CD1c-positive myeloid dendritic cell (primary cell): ENCODE measurements at regions not wholly inside any gene's neighbourhood (a gene's known extent, or its start where the extent isn't known, plus 50 kb on each side); places are given as distances from the start of the nearest gene placed in this dataset.
"Not testable (repeated sequence)": the region's sequence is repeated elsewhere in the genome, so short reads cannot be mapped to it uniquely, and the experiment has no call there.

Experiments
- DNase-seq: peaks from one replicate; pipeline ENCODE4 v3.0.0-alpha.2; 2016; ENCODE audit errors: extremely low spot score

GRCh38 chr13:81562598-81562997, 1221.7 kb upstream of the SPRY2 start:
- DNase-seq: no peak

- no peak for DNase-seq
These were observed 1210.1 kb upstream of the SPRY2 start for GRCh38 chr13:81551036-81551435.

- not testable (repeated sequence) for DNase-seq
These were observed 1205.4 kb upstream of the SPRY2 start for GRCh38 chr13:81546294-81546693.

GRCh38 chr13:81540777-81541176, 1199.9 kb upstream of the SPRY2 start:
- no peak for DNase-seq

- no peak for DNase-seq
These were observed 1198.8 kb upstream of the SPRY2 start for GRCh38 chr13:81539643-81540150.

- peak; percentile 4 for DNase-seq
These were observed 1158.0 kb upstream of the SPRY2 start for GRCh38 chr13:81498969-81499368.

GRCh38 chr13:81493144-81493543, 1152.2 kb upstream of the SPRY2 start:
- DNase-seq: no peak

GRCh38 chr13:81492449-81492848, 1151.5 kb upstream of the SPRY2 start:
- no peak for DNase-seq

- DNase-seq: no peak
These were observed 1147.1 kb upstream of the SPRY2 start for GRCh38 chr13:81488021-81488420.

- DNase-seq: no peak
These were observed 1146.2 kb upstream of the SPRY2 start for GRCh38 chr13:81487151-81487550.

GRCh38 chr13:81480634-81481033, 1139.7 kb upstream of the SPRY2 start:
- DNase-seq: no peak

GRCh38 chr13:81473366-81473899, 1132.5 kb upstream of the SPRY2 start:
- DNase-seq: no peak

GRCh38 chr13:81458170-81458569, 1117.2 kb upstream of the SPRY2 start:
- DNase-seq: no peak

- DNase-seq: no peak
These were observed 1105.5 kb upstream of the SPRY2 start for GRCh38 chr13:81446441-81446840.

- no peak for DNase-seq
These were observed 1102.0 kb upstream of the SPRY2 start for GRCh38 chr13:81442904-81443303.

- no peak for DNase-seq
These were observed 1084.4 kb upstream of the SPRY2 start for GRCh38 chr13:81425286-81425685.

GRCh38 chr13:81409284-81409683, 1068.4 kb upstream of the SPRY2 start:
- DNase-seq: no peak

- no peak for DNase-seq
These were observed 1067.7 kb upstream of the SPRY2 start for GRCh38 chr13:81408647-81409046.

- no peak for DNase-seq
These were observed 1065.8 kb upstream of the SPRY2 start for GRCh38 chr13:81406639-81407292.

- no peak for DNase-seq
These were observed 1065.1 kb upstream of the SPRY2 start for GRCh38 chr13:81406022-81406421.

GRCh38 chr13:81396192-81396591, 1055.3 kb upstream of the SPRY2 start:
- DNase-seq: no peak

- no peak for DNase-seq
These were observed 1054.4 kb upstream of the SPRY2 start for GRCh38 chr13:81395368-81395767.

- DNase-seq: no peak
These were observed 1053.7 kb upstream of the SPRY2 start for GRCh38 chr13:81394640-81395039.

- DNase-seq: no peak
These were observed 1052.8 kb upstream of the SPRY2 start for GRCh38 chr13:81393721-81394120.
